GM23338 (cell line): ENCODE measurements at regions not wholly inside any gene's neighbourhood (a gene's known extent, or its start where the extent isn't known, plus 50 kb on each side); places are given as distances from the start of the nearest gene placed in this dataset.

Source experiments
- ATAC-seq: fragments of 200-7000 bp; cut with Tn5 transposase; 3 replicates; pipeline ENCODE4 v1.9.1; 2020
- DNase-seq: peaks from one replicate; pipeline ENCODE4 v3.0.0-alpha.2; 2015; ENCODE audit warnings: low spot score
- H2AFZ ChIP-seq: fragments of 200-600 bp; sonication (generic); 2 replicates; pipeline ENCODE4 v1.8.0; 2016; ENCODE audit warnings: antibody characterized with exemption, mild to moderate bottlenecking, moderate library complexity
- H3F3A ChIP-seq: fragments of 200-600 bp; sonication (generic); replicated peaks from 2 replicates; pipeline ENCODE4 v1.8.0; 2017; ENCODE audit warnings: antibody characterized with exemption, mixed run types, low read depth
- H3K27ac ChIP-seq: fragments of 200-600 bp; sonication (generic); 2 replicates; pipeline ENCODE4 v1.6.1; 2016; ENCODE audit warnings: low read depth
- H3K27me3 ChIP-seq: fragments of 200-600 bp; sonication (generic); 2 replicates; pipeline ENCODE4 v1.8.0; 2016; ENCODE audit warnings: mild to moderate bottlenecking, mixed run types, moderate library complexity; ENCODE audit not compliant: insufficient read depth
- H3K36me3 ChIP-seq: fragments of 200-600 bp; sonication (generic); 2 replicates; pipeline ENCODE4 v1.8.0; 2016; ENCODE audit warnings: mild to moderate bottlenecking; ENCODE audit not compliant: insufficient read depth
- H3K4me1 ChIP-seq: fragments of 200-600 bp; sonication (generic); 2 replicates; pipeline ENCODE4 v1.8.0; 2016; ENCODE audit warnings: mild to moderate bottlenecking, moderate library complexity; ENCODE audit not compliant: insufficient read depth
- H3K4me2 ChIP-seq: fragments of 200-600 bp; sonication (generic); 2 replicates; pipeline ENCODE4 v1.7.1; 2017; ENCODE audit warnings: mixed run types
- H3K4me3 ChIP-seq: fragments of 200-600 bp; sonication (generic); 2 replicates; pipeline ENCODE4 v1.6.1; 2016; ENCODE audit warnings: mixed run types
- H3K79me2 ChIP-seq: fragments of 200-600 bp; sonication (generic); replicated peaks from 2 replicates; pipeline ENCODE4 v1.8.0; 2017; ENCODE audit warnings: mild to moderate bottlenecking; ENCODE audit not compliant: insufficient read depth
- H3K9me2 ChIP-seq: fragments of 200-600 bp; sonication (generic); 2 replicates; pipeline ENCODE4 v1.8.0; 2017; ENCODE audit not compliant: insufficient read depth
- H4K20me1 ChIP-seq: fragments of 200-600 bp; sonication (generic); replicated peaks from 2 replicates; pipeline ENCODE4 v1.8.0; 2017; ENCODE audit warnings: mild to moderate bottlenecking; ENCODE audit not compliant: insufficient read depth
- H3K27ac Mint-ChIP-seq: 2 replicates; pipeline ENCODE4 v1.8.0; 2020; ENCODE audit warnings: inconsistent platforms, mild to moderate bottlenecking, moderate library complexity, mixed read lengths
- H3K27me3 Mint-ChIP-seq: 3 replicates; pipeline ENCODE4 v1.8.0; 2022; ENCODE audit warnings: low read depth, mild to moderate bottlenecking, moderate library complexity, mixed read lengths, inconsistent platforms; ENCODE audit not compliant: insufficient read depth, poor library complexity
- H3K36me3 Mint-ChIP-seq: 3 replicates; pipeline ENCODE4 v1.8.0; 2021; ENCODE audit warnings: low read depth, mild to moderate bottlenecking, inconsistent platforms, moderate library complexity, mixed read lengths
- H3K4me1 Mint-ChIP-seq: 3 replicates; pipeline ENCODE4 v1.8.0; 2020; ENCODE audit warnings: mild to moderate bottlenecking, inconsistent platforms, mixed read lengths
- H3K4me3 Mint-ChIP-seq: 3 replicates; pipeline ENCODE4 v1.8.0; 2021; ENCODE audit warnings: moderate library complexity, mild to moderate bottlenecking, inconsistent platforms, mixed read lengths
- H3K9me3 Mint-ChIP-seq: 3 replicates; pipeline ENCODE4 v1.8.0; 2020; ENCODE audit warnings: moderate library complexity, mild to moderate bottlenecking, inconsistent platforms, mixed read lengths
- CREB1 ChIP-seq: fragments of 250-450 bp; sonication (Bioruptor Pico); IDR thresholded peaks from 2 replicates; pipeline ENCODE4 v1.5.0; 2020; ENCODE audit warnings: low read depth, mild to moderate bottlenecking, moderate library complexity
- EZH2phosphoT487 ChIP-seq: fragments of 200-600 bp; sonication (generic); IDR thresholded peaks from one replicate; pipeline ENCODE4 v1.8.1; 2018; ENCODE audit warnings: antibody characterized with exemption; ENCODE audit not compliant: unreplicated experiment
- JUNB ChIP-seq: IDR thresholded peaks from one replicate; pipeline ENCODE4 v1.6.1; 2016; ENCODE audit warnings: antibody characterized with exemption; ENCODE audit not compliant: unreplicated experiment
- NANOG ChIP-seq: IDR thresholded peaks from 2 replicates; pipeline ENCODE4 v1.6.1; 2016; ENCODE audit warnings: antibody characterized with exemption, borderline replicate concordance
- POLR2AphosphoS5 ChIP-seq: IDR thresholded peaks from 2 replicates; pipeline ENCODE4 v1.6.1; 2016; ENCODE audit warnings: antibody characterized with exemption, low read depth
- STAT1 ChIP-seq: IDR thresholded peaks from one replicate; pipeline ENCODE4 v1.6.1; 2016; ENCODE audit warnings: antibody characterized with exemption; ENCODE audit not compliant: unreplicated experiment
- ZNF114 ChIP-seq: fragments of 250-450 bp; sonication (Bioruptor Pico); IDR thresholded peaks from 2 replicates; pipeline ENCODE4 v1.5.0; 2020; ENCODE audit warnings: mild to moderate bottlenecking, moderate library complexity
- ZNF331 ChIP-seq: fragments of 250-450 bp; sonication (Bioruptor Pico); IDR thresholded peaks from 2 replicates; pipeline ENCODE4 v1.5.0; 2020; ENCODE audit warnings: low read depth, mild to moderate bottlenecking, moderate library complexity
- TF ChIP-seq, protein P1 (sequence below): fragments of 250-450 bp; sonication (Bioruptor Pico); IDR thresholded peaks from 2 replicates; pipeline ENCODE4 v1.5.0; 2020; ENCODE audit warnings: mild to moderate bottlenecking, moderate library complexity
- TF ChIP-seq, protein P2 (sequence below): IDR thresholded peaks from one replicate; pipeline ENCODE4 v1.6.1; 2018; ENCODE audit warnings: antibody characterized with exemption; ENCODE audit not compliant: unreplicated experiment

DNA sequence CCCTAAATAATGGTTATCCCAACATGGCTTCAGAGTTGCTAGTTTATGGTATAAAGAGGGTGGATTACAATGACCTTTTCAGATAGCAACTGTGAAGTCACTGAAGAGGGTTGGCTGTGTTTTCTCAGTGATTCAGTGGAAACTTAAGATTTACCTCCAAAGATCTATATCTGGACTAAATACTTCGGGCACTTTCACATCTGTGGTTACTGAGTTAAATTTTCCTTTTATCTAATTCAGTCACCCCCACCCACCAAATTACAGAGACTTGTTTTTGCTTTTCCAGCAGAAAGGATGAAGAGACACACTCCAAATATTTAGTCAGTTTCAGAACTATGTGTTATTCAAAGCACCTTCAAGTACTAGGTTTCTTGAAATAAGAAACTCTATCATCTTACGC is 573.2 kb downstream of the CCDC171 start:
- Mint-ChIP-seq H3K27me3 (peaks cover 3% of the 10 kb centered on the region), H3K4me1 (0 out of 3 replicates have a peak, but pooled peaks cover 2% of the 10 kb centered on the region), H3K27ac (no peak overlapping the region), H3K9me3 (peaks cover 10% of the 10 kb centered on the region), H3K36me3 (no peaks in the 10 kb centered on the region; the same call in 2 of the 3 replicates), H3K4me3 (no peak overlapping the region)
- Histone ChIP-seq H3K27ac (no peak overlapping the region), H3K27me3 (no peaks in the 10 kb centered on the region), H3K9me2 (peaks cover 6% of the 10 kb centered on the region; the same call in 1 of the 2 replicates), H4K20me1 (no peaks in the 10 kb centered on the region), H3F3A (no peaks in the 10 kb centered on the region), H3K79me2 (no peaks in the 10 kb centered on the region), H3K4me2 (no peak overlapping the region), H2AFZ (no peak overlapping the region), H3K4me3 (no peak overlapping the region), H3K4me1 (no peaks in the 10 kb centered on the region), H3K36me3 (no peaks in the 10 kb centered on the region)
- DNase-seq: no peak
- no peak for ATAC-seq
- TF ChIP-seq STAT1: no peak
- no peak for TF ChIP-seq ZNF114 (CRISPR knock-in tag)
- no peak for TF ChIP-seq ZNF331 (CRISPR knock-in tag)
- no peak for TF ChIP-seq NANOG
- TF ChIP-seq CREB1 (CRISPR knock-in tag): no peak
- TF ChIP-seq, protein P1, sequence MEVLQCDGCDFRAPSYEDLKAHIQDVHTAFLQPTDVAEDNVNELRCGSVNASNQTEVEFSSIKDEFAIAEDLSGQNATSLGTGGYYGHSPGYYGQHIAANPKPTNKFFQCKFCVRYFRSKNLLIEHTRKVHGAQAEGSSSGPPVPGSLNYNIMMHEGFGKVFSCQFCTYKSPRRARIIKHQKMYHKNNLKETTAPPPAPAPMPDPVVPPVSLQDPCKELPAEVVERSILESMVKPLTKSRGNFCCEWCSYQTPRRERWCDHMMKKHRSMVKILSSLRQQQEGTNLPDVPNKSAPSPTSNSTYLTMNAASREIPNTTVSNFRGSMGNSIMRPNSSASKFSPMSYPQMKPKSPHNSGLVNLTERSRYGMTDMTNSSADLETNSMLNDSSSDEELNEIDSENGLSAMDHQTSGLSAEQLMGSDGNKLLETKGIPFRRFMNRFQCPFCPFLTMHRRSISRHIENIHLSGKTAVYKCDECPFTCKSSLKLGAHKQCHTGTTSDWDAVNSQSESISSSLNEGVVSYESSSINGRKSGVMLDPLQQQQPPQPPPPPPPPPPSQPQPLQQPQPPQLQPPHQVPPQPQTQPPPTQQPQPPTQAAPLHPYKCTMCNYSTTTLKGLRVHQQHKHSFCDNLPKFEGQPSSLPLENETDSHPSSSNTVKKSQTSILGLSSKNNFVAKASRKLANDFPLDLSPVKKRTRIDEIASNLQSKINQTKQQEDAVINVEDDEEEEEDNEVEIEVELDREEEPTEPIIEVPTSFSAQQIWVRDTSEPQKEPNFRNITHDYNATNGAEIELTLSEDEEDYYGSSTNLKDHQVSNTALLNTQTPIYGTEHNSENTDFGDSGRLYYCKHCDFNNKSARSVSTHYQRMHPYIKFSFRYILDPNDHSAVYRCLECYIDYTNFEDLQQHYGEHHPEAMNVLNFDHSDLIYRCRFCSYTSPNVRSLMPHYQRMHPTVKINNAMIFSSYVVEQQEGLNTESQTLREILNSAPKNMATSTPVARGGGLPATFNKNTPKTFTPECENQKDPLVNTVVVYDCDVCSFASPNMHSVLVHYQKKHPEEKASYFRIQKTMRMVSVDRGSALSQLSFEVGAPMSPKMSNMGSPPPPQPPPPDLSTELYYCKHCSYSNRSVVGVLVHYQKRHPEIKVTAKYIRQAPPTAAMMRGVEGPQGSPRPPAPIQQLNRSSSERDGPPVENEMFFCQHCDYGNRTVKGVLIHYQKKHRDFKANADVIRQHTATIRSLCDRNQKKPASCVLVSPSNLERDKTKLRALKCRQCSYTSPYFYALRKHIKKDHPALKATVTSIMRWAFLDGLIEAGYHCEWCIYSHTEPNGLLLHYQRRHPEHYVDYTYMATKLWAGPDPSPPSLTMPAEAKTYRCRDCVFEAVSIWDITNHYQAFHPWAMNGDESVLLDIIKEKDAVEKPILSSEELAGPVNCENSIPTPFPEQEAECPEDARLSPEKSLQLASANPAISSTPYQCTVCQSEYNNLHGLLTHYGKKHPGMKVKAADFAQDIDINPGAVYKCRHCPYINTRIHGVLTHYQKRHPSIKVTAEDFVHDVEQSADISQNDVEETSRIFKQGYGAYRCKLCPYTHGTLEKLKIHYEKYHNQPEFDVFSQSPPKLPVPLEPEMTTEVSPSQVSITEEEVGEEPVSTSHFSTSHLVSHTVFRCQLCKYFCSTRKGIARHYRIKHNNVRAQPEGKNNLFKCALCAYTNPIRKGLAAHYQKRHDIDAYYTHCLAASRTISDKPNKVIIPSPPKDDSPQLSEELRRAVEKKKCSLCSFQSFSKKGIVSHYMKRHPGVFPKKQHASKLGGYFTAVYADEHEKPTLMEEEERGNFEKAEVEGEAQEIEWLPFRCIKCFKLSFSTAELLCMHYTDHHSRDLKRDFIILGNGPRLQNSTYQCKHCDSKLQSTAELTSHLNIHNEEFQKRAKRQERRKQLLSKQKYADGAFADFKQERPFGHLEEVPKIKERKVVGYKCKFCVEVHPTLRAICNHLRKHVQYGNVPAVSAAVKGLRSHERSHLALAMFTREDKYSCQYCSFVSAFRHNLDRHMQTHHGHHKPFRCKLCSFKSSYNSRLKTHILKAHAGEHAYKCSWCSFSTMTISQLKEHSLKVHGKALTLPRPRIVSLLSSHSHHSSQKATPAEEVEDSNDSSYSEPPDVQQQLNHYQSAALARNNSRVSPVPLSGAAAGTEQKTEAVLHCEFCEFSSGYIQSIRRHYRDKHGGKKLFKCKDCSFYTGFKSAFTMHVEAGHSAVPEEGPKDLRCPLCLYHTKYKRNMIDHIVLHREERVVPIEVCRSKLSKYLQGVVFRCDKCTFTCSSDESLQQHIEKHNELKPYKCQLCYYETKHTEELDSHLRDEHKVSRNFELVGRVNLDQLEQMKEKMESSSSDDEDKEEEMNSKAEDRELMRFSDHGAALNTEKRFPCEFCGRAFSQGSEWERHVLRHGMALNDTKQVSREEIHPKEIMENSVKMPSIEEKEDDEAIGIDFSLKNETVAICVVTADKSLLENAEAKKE (CRISPR knock-in tag): no peak
- no peak for TF ChIP-seq JUNB

DNA sequence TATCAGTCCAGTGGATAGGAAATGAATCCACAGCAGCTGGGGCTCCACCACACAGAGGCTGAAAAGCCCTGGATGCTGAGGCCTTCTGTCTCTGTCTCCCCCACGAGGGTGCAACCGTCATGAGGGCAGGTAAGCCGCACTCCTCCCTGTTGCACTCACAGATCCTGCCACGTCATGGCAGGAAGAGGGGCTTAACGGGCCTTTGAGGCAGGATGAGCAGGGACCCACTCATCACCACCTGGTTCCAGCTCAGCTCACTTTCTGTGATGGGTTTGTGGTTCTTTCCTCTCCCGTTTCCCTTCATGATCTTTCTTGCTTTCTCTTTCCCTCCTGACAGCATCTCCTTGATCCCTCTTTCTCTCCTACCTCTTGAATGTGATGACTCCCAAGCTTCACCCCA is 575.2 kb downstream of the CCDC171 start:
- H3K4me1 Mint-ChIP-seq: no peaks in the 10 kb centered on the region
- H3K36me3 ChIP-seq: no peaks in the 10 kb centered on the region
- TF ChIP-seq CREB1 (CRISPR knock-in tag) (no peak), EZH2phosphoT487 (no peak), NANOG (no peak), STAT1 (no peak), POLR2AphosphoS5 (no peak)
- TF ChIP-seq, protein P2, sequence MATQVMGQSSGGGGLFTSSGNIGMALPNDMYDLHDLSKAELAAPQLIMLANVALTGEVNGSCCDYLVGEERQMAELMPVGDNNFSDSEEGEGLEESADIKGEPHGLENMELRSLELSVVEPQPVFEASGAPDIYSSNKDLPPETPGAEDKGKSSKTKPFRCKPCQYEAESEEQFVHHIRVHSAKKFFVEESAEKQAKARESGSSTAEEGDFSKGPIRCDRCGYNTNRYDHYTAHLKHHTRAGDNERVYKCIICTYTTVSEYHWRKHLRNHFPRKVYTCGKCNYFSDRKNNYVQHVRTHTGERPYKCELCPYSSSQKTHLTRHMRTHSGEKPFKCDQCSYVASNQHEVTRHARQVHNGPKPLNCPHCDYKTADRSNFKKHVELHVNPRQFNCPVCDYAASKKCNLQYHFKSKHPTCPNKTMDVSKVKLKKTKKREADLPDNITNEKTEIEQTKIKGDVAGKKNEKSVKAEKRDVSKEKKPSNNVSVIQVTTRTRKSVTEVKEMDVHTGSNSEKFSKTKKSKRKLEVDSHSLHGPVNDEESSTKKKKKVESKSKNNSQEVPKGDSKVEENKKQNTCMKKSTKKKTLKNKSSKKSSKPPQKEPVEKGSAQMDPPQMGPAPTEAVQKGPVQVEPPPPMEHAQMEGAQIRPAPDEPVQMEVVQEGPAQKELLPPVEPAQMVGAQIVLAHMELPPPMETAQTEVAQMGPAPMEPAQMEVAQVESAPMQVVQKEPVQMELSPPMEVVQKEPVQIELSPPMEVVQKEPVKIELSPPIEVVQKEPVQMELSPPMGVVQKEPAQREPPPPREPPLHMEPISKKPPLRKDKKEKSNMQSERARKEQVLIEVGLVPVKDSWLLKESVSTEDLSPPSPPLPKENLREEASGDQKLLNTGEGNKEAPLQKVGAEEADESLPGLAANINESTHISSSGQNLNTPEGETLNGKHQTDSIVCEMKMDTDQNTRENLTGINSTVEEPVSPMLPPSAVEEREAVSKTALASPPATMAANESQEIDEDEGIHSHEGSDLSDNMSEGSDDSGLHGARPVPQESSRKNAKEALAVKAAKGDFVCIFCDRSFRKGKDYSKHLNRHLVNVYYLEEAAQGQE: no peak

More for the DNA sequence above, 575.2 kb downstream of the CCDC171 start:
- Mint-ChIP-seq H3K4me3 (no peak overlapping the region), H3K9me3 (peaks cover 12% of the 10 kb centered on the region), H3K27me3 (peaks cover 3% of the 10 kb centered on the region), H3K27ac (no peak overlapping the region), H3K36me3 (no peaks in the 10 kb centered on the region; the same call in 2 of the 3 replicates)
- Histone ChIP-seq H2AFZ (no peak overlapping the region), H3K9me2 (peaks cover 6% of the 10 kb centered on the region; the same call in 1 of the 2 replicates), H4K20me1 (no peaks in the 10 kb centered on the region), H3K27ac (no peak overlapping the region), H3F3A (no peaks in the 10 kb centered on the region), H3K27me3 (no peaks in the 10 kb centered on the region), H3K79me2 (no peaks in the 10 kb centered on the region), H3K4me1 (no peaks in the 10 kb centered on the region), H3K4me2 (no peak overlapping the region), H3K4me3 (no peak overlapping the region)
- DNase-seq (no peak), ATAC-seq (no peak)
